Testis (tissue), 2 donors: ENCODE measurements at regions not wholly inside any gene's neighbourhood (a gene's known extent, or its start where the extent isn't known, plus 50 kb on each side); places are given as distances from the start of the nearest gene placed in this dataset.

Experiments
- DNase-seq: peaks from one replicate; pipeline ENCODE4 v3.0.0-alpha.2; 2019
- H3K27ac ChIP-seq, 2 donors: fragments of 200-600 bp; sonication (generic); one replicate each; pipeline ENCODE4 v1.5.1; 2019
- H3K27me3 ChIP-seq: fragments of 200-600 bp; sonication (generic); one replicate; pipeline ENCODE4 v1.5.1; 2019
- H3K36me3 ChIP-seq: fragments of 200-600 bp; sonication (generic); one replicate; pipeline ENCODE4 v1.5.1; 2017; ENCODE audit warnings: low read depth; ENCODE audit errors: missing control alignments
- H3K4me1 ChIP-seq: fragments of 200-600 bp; sonication (generic); one replicate; pipeline ENCODE4 v1.5.1; 2019
- H3K4me3 ChIP-seq, 2 donors: fragments of 200-600 bp; sonication (generic); one replicate each; pipeline ENCODE4 v1.5.1; 2017 to 2019
- H3K9me3 ChIP-seq: fragments of 200-600 bp; sonication (generic); one replicate; pipeline ENCODE4 v1.5.1; 2017
- CTCF ChIP-seq, 3 experiments: fragments of 450-650 bp in 2 of 3; fragments of 200-600 bp in 1 of 3; sonication (generic) in 1 of 3; IDR thresholded peaks; one replicate each; pipeline ENCODE4 v1.5.1; 2016 to 2019; ENCODE audit warnings: antibody characterized with exemption in 3 of 3, mild to moderate bottlenecking in 2 of 3, moderate library complexity in 1 of 3
- POLR2A ChIP-seq: fragments of 450-650 bp; IDR thresholded peaks from one replicate; pipeline ENCODE4 v1.6.1; 2017; ENCODE audit warnings: antibody characterized with exemption, mild to moderate bottlenecking, moderate library complexity
- WGBS, 2 donors: methylation state at CpG; one replicate each; pipeline ENCODE4 v1.1.5; 2018; 5-methylcytosine and 5-hydroxymethylcytosine counted together
- intact Hi-C: fragments of 100-400 bp; cut with DNase I; formaldehyde crosslinking; loops from one replicate; pipeline ENCODE4 v1.15.1; 2023; ENCODE audit warnings: low total_unique reads

GRCh38 chr3:3577823-3578222, 221.4 kb upstream of the LRRN1 start:
- Histone ChIP-seq H3K36me3 (no peaks in the 10 kb centered on the region), H3K4me1 (no peaks in the 10 kb centered on the region), H3K4me3 (no peak overlapping the region), H3K27me3 (no peaks in the 10 kb centered on the region), H3K27ac (no peak overlapping the region), H3K9me3 (no peaks in the 10 kb centered on the region)
- intact Hi-C loops: no loop called here
- WGBS, 2 donors: 84% methylated on average over 13 of the region's 13 CpGs
- no peak for TF ChIP-seq CTCF (IDR thresholded peaks at IDR 0.05)
- TF ChIP-seq POLR2A: no peak
- no peak for DNase-seq

- intact Hi-C loops: no loop called here
Measured at GRCh38 chr3:3573341-3573740, 225.9 kb upstream of the LRRN1 start.

GRCh38 chr3:3560591-3561311, 238.5 kb upstream of the LRRN1 start:
- TF ChIP-seq POLR2A: no peak
- no peak for TF ChIP-seq CTCF (IDR thresholded peaks at IDR 0.05)
- Histone ChIP-seq H3K27me3 (no peaks in the 10 kb centered on the region), H3K9me3 (no peaks in the 10 kb centered on the region), H3K4me1 (no peaks in the 10 kb centered on the region), H3K4me3 (no peak overlapping the region), H3K36me3 (no peaks in the 10 kb centered on the region), H3K27ac (no peak overlapping the region)
- WGBS, 2 donors: 77 to 86% methylated on average over 4 of the region's 4 CpGs
- DNase-seq: no peak
- intact Hi-C loops: no loop called here

More at GRCh38 chr3:3573341-3573740, 225.9 kb upstream of the LRRN1 start:
- Histone ChIP-seq H3K27me3 (no peaks in the 10 kb centered on the region), H3K4me1 (no peaks in the 10 kb centered on the region), H3K9me3 (no peaks in the 10 kb centered on the region), H3K27ac (no peak overlapping the region), H3K36me3 (no peaks in the 10 kb centered on the region), H3K4me3 (no peak overlapping the region)
- no peak for DNase-seq
- no peak for TF ChIP-seq POLR2A
- TF ChIP-seq CTCF (IDR thresholded peaks at IDR 0.05): no peak
- WGBS, 2 donors: 81% methylated on average over 1 of the region's 1 CpG

GRCh38 chr3:3559786-3560185, 239.4 kb upstream of the LRRN1 start:
- H3K27ac ChIP-seq: no peak overlapping the region
- no peaks in the 10 kb centered on the region for H3K36me3 ChIP-seq
- no peak overlapping the region for H3K4me3 ChIP-seq
- no peak for TF ChIP-seq CTCF (IDR thresholded peaks at IDR 0.05)
- TF ChIP-seq POLR2A: no peak
- H3K27me3 ChIP-seq: no peaks in the 10 kb centered on the region
- H3K9me3 ChIP-seq: no peaks in the 10 kb centered on the region
- 92 to 98% methylated on average over 2 of the region's 2 CpGs for WGBS, 2 donors
- intact Hi-C loops: no loop called here
- no peaks in the 10 kb centered on the region for H3K4me1 ChIP-seq
- no peak for DNase-seq

- Histone ChIP-seq H3K9me3 (no peaks in the 10 kb centered on the region), H3K36me3 (no peaks in the 10 kb centered on the region), H3K27me3 (no peaks in the 10 kb centered on the region), H3K4me1 (no peaks in the 10 kb centered on the region), H3K27ac (no peak overlapping the region), H3K4me3 (no peak overlapping the region)
- DNase-seq: no peak
- 50 to 62% methylated on average over 3 of the region's 3 CpGs for WGBS, 2 donors
- intact Hi-C loops: no loop called here
- TF ChIP-seq CTCF (IDR thresholded peaks at IDR 0.05): no peak
- no peak for TF ChIP-seq POLR2A
Measured at GRCh38 chr3:3556078-3556477, 243.2 kb upstream of the LRRN1 start.
